ENCODE measurements at regions not wholly inside any gene's neighbourhood (a gene's known extent, or its start where the extent isn't known, plus 50 kb on each side); places are given as distances from the start of the nearest gene placed in this dataset.

DNA sequence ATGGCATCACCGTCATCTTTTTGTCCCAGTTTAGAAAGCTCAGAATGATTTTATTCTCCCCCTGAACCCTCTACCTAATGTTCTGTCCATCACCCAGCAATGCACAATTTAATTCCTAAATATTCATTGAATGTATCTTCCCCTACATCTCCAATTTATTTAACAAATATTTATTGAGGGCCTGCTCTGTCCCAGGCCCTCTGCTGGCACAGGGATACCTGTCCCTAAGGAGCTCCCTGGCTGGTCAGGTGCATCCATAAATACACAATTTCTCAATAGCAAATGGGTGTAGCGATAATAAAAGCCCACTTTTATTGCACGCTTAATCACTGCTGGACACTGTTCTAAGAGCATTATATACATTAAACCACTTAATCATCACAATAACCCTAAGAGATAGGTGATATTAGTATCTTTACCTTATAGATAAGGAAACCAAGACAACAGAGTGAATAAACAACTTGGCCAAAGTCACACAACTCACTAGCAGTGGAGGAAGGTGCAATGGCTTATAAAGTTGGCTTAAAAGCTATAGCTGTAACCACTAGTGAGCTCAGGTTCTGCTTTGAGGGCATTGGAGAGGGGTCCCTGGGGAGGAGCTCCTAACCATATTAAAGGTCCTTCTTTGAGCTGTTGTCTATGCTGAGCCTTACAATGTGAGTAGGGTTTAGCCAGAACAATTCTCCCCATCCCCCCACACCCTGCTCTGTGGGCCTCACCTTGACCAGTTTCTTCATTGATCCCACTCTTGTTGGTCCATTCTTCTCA, 126.3 kb upstream of the JUN start:
- no peak for DNase-seq (ENCODE audit: low read depth, low spot score)

DNA sequence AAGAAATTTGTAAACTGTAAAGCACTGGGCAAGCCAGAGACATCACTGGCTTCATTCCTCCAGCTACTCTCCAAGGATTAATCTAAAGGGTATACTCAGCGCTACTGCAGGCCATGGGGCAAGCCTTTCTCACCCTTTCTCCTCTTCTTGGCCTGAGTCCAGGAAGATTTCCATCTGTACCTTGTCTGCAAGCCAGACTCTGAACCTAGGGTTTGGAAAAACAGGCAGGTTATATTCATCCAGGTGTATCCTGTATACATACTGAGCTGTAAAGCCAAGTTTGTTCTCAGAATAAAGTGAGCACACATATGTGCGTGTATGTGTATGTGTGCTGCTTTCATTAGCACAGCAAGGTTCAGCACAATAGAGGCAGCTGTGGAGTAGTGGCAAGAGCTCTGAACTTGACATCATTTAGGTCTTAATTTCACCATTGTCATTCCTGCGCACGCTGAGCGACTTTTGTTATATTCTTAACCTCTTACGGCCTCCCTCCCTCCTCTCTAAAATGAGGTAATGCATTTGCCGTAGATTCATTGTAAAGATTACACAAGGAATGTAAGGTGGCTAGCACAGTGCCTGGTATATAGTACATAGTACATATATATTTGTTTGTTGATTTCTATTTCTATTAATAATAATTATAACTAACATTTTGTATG, 128.1 kb upstream of the JUN start:
- DNase-seq (ENCODE audit: low read depth, low spot score) = no peak

DNA sequence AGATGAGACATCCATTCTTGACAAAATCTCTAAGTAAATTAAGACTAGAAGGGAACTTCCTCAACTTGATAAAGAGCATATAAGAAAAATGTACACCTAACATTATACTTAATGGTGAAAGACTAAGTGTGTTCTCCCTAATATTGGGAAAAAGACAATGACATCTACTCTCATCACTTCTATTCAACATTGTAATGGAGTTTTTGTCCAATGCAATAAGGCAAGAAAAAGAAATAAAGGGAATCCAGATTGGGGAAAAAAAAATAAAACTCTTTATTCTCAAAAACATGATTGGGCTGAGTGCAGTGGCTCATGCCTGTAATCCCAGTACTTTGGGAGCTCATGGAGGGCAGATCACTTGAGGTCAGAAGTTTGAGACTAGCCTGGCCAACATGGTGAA, 131.1 kb upstream of the JUN start:
- DNase-seq (ENCODE audit: low read depth, low spot score) = no peak

DNA sequence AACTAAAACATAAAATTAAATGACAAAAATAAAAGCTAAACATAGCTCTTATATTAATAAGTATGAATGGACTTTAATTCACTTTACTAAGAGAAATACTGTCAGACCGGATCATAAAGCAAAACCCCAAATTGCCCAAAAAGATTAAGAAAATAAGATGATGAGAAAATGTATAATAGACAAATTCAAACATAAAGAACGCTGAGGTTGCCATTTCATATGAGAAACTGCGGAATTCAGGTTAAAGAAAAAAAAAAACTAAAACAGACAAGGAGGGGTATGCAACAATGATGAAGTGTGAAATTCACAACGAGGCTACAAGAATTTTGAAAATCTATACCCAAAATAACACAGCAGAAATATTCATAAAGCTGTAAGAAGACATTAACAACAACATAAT, 133.6 kb upstream of the JUN start:
- DNase-seq (ENCODE audit: low read depth, low spot score) = no peak

DNA sequence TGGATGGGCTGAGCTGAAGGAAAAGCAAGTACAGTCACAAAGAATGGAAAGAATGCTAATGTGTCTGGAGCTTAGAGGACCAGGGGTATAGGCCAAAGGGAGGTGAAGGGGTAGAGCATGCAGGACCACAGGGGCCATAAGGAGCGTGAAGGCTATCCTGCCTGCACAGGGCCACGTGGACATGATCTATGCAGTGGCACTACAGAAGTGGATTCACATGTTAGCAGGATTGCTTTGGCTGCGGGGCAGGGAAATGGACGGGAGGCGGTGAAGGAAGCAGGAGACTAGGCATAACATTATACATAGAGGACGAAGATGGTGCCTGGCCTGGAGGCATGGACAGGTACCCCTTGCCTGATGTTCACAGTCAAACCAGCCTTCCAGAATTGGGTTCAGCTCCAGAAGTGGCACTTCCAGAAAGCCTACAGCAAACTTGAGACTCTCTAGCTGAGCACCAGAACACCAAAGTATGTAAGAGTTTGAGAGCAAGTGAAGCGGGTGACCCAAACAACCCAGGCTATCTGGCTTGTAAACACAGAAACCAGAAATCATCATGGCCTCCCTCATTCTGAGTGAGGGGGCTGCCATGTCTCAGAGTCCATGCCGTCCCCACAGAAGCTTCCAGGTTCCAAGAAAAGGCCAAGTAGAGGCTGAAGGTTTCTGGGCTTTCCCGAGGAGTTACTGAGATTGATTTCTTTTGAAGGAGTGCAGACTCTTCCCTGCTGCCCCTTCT, 135.5 kb upstream of the JUN start:
- DNase-seq (ENCODE audit: low read depth, low spot score) = no peak

DNA sequence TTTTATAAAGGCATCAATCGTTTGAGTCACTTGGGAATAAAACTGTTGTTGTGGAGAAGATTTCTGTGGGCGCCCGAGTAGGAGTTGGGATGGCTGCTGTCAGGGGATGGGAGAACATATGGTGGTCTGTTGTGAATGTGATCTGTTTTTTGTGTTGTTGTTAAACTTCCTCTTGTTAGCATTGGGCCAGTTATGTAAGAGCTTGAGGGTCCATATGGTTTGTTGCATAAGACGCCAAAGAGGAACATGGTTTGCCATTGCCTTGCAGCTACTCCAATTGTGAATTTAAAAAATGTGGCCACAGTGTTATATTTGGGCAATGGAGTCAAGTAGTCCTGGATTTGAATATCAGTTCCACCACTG, 136.1 kb upstream of the JUN start:
- DNase-seq (ENCODE audit: low read depth, low spot score) = no peak

DNA sequence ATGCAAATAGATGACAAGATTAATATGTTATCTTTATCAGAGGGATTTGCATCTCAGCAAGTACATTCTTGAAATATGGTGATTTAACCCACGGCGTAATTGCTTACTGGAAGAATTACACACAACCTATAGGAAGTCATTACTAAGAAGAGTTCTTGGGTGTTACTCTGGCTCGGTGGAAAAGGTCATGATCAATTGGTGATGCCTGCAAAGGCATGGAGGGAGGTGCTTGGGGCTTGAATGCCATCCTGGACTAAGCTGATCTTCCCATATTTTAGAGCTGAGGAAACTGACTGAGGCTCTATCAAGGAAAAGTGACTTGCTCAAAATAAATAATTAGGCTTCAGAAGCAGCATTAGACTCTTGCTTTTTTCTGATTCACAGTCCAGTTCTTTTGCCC, 137.5 kb upstream of the JUN start:
- DNase-seq (ENCODE audit: low read depth, low spot score) = no peak

DNA sequence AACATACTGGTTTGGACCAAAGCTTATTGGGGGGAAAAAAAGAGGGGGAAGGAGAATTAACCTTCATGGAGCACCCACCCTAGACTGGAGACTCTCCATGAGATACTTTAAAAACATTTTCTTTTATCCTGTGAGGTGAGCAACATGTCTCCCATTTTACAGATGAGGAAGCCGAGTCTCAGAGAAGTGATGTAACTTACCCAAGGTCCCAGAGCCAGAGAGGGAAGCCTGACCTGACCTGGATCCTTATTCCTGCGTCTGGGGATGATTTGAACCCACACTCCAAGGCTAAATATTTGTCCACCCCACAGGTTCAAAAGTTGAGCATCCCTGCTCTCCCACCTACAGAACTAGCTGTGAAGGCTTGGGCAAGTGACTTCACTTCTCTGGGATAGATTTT, 137.9 kb upstream of the JUN start:
- no peak for DNase-seq (ENCODE audit: low read depth, low spot score)

DNA sequence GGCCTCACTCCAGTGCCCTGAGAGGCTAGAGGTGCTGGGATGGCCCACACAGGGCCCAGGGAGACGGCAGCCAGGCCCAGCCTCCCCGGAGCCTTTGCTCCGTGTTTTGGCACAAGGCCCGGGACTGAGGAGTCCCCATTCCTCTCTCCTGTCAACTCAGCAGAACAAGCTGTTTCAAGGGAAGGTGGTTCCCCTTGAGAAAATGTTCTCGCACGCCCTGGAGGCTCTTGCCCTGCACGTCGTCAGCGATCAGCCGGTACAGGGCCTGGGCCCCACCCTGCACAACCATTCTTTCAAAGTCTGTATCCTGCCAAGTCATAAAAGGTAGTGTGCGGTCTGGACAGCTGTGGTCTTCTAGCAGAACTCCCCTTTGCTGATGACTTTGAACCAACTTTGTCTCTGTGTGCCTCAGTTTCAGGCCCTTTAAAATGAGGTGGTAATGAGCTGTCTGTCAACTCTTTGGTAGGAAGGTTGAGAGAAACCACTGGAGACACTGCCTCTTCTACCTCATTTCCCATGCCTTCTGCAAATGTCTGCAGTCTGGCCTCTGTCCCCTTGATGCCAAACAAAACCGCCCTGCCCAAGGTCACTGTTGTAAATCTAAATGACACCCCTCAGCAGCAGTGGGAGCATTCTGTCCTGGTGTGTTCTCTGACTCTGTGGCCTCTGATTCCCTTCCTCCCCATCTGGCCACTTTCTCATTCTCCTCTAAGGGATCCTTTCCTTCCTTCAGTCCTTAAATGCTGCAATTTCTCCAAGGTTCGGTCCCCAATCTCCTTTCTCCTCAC, 138.6 kb upstream of the JUN start:
- no peak for DNase-seq (ENCODE audit: low read depth, low spot score)

DNA sequence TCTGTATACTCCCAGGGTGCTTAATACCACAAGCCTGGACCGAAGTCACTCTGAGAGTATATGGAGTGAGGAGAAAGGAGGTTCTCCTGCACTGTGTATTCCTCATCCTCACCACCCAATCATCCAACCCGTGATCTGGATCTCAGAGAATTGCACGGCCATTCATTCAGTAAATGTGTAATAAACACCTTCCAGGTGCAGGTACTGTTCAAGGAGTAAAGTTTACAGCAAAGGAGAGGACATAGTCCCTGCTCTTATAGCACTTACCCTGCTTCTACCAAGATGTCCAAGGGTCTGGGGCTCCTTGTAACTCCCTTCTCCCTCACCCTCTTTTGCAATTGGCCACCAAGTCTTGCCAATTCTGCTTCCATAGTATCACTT, 139.2 kb upstream of the JUN start:
- DNase-seq (ENCODE audit: low read depth, low spot score) = no peak

DNA sequence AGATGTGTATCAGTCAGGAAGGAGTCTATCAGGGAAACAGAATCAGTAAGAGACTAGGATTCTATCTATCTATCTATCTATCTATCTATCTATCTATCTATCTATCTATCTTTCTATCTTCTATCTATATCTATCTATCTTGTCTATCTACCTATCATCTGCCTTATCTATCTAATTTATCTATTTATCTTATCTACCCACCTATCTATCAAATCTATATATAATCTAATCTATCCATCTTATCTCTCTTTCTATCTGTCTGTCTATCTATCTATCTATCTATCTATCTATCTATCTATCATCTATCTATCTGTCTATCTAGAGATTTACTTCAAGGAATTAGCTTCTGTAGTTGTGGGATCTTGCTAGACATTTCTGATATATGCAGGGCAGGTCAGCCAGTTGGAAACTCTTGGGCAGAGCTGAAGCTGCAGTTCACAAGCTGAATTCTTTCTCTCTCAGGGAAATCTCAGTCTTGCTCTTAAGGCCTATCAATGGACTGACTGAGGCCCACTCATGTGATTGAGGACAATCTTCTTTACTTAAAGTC, 140.2 kb upstream of the JUN start:
- DNase-seq (ENCODE audit: low read depth, low spot score) = no peak

DNA sequence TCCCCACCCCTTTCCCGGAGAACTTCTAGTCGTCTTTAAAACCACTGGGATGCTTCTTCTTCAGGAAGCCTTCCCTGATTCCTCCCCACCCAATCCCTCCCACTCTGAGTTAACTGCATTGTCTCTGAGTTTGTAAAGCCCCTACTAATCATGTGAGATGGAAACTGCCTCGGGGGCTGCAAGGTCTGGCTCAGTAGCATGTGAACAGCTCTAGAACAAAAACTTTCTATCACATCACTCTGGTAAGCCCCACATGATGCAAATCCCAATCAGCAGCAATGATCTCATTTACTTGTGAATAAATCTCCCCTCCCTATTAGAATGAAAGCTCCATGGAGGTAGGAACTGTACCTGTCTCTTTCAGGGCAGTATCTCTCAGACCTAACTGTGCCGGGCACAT, 141.0 kb upstream of the JUN start:
- DNase-seq (ENCODE audit: low read depth, low spot score) = no peak

DNA sequence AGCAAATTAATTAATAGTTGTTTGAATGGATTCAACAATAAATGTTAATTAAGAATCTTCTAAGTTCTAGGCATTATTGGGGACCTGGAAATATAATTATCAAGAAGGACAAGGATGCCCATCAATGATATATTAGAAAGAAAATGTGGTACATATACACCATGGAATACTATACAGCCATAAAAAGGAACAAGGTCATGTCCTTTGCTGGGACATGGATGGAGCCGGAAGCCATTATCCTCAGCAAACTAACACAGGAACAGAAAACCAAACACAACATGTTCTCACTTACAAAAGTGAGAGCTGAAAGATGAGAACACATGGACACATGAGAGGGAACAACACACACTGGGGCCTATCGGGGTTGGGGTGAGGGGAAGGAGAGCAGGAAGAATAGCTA, 141.4 kb upstream of the JUN start:
- DNase-seq (ENCODE audit: low read depth, low spot score) = no peak

DNA sequence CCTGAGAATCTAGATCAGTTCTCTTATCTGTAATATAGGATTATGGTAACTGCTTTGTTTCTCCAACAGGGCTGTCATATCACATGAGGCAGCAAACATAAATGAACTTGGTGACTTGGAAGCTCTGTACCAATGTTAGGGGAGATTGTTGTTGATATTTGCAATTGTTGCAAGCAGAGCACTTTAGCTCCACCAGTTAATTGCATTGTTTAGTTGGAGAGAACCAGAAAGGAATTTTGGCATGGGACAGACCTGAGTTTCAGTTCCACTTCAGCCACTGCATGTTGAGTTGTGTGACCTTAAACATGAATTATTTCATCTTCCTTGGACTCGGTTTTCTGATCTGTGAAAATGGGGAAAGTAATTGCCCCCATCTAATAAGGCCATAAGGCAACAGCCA, 142.3 kb upstream of the JUN start:
- DNase-seq (ENCODE audit: low read depth, low spot score) = no peak

DNA sequence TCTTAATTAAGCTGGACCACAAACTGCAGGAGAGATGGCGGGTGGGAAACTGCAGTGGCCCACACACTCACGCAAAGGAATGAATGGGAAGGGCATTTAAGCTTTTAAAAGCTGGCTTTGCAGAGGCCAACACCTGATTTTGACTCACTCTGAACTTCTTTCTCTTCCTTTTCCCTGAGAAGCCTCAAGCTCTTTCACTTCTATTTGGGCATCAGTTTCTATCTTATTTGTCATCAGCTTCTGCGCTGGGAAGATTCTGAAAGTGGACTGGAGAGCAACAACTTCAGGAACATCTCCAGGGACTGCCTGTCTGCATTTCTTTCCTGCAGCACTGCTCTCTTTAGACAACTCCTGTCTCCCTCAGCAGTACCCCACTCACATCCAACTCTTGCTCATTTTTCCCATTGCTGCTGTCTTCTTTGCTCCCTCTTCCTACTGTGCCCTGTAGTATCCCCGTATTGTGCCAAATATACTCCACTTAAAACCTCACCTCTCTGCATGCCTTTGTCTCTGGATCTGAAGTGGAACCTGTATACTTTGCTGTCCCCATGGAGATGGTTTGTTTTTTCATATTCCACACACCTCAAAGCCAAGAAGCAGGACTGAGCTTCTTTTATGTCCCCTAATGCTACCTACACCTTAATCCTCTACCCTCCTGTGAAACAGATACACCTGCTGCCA, 143.3 kb upstream of the JUN start:
- no peak for DNase-seq (ENCODE audit: low read depth, low spot score)

DNA sequence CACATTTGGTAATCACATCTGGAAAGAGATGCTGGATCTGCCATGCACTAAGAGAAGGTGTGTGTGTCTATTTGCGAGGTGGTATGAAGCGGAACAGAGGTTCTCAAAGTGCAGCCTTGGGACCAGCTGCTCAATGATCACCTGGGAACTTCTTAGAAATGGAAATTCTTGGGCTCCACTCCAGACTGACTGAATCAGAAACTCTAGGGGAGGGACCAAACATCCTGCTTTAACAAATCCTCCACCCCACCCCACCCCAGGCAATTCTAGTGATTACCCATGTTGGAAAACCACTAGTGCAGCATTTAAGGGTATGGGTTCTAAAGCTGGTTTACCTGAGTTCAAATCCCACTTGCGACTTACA, 143.9 kb upstream of the JUN start:
- no peak for DNase-seq (ENCODE audit: low read depth, low spot score)

DNA sequence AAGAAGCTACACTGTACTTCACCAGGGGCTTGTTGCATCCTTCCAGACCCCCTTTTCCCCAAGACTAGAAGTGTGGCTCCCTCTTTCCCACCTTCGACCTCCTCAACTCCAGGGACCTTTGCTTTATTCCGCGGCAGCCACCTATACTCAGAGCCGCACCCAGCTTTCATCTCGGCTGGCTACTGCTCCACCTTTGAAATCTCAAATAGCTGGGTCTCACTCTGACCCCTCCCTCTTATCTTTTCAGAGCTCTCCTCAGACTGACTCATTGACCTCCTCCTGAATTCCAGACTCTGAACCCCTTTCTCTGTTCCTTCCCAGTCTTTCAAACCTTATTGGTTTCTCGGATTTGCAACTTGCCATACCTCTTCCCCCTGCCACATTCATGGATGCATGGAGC, 144.7 kb upstream of the JUN start:
- no peak for DNase-seq (ENCODE audit: low read depth, low spot score)

DNA sequence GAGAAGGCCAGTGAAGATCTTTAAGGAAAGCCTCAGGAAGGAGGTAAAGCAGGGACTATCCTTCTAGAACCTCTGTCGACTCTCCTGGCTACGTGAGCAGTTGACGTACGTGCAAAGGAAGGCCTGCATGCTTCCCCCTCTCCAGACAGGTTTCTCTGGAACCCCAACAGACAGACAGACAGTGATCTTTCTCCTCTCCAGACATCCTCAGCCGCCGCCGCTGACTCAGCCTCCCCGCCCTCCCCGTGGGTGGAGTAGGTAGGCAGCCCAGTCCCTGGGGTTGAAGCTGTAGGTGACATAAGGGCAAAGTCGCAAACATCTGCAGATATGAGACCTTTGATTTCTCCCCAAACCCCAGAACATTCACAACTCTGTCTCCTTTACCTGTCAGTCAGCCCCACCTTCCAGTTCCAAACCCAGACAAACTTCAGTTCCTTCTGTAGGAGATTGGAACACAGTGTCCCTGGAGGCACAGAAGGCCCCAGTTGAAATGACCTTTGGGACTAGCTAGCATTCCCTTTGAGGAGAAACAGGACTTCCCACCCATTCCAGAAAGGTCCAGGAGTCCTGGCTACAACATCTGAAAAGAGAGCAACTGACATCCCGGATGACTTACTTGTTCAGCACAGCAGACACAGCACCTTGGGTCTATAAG, 146.0 kb upstream of the JUN start:
- DNase-seq (ENCODE audit: low read depth, low spot score) = no peak

DNA sequence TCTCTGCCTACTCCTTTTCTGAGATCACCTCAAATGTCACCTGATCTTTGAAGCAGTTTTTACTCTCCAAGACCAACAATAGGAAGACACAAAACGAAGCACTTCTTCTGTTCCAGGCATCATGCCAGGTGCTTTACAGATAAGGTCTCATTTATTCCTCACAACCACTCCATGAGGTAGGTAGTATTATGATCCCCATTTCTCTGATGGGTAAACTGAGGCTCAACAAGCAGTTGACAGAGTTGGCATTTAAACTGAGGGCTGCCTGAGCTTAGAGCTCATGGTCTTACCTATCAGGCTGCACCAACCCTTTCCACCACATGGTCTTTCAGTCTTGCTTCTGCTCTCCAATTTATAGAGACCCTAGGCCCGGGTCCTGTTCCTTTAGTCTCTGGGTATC, 147.2 kb upstream of the JUN start:
- no peak for DNase-seq (ENCODE audit: low read depth, low spot score)

DNA sequence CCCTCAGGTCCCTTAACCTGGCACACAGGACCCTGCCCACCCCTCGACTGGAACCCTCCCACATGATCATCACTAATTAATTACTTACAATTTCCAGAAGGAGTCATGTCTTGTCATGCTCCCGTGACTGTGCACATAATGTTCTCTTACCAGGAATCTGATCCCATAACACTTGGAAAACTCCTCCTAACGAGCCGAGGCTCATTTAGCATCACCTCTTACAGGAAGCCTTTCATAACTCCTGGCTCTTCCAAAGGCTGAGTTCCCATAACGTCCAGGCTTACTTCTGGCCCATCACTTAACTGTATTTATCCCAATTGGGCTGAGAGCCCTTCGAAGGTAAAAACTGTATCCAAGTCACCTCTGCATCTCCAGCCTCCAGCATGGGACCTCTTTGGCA, 147.9 kb upstream of the JUN start:
- DNase-seq (ENCODE audit: low read depth, low spot score) = no peak
